ENCODE measurements at regions not wholly inside any gene's neighbourhood (a gene's known extent, or its start where the extent isn't known, plus 50 kb on each side); places are given as distances from the start of the nearest gene placed in this dataset.

DNA sequence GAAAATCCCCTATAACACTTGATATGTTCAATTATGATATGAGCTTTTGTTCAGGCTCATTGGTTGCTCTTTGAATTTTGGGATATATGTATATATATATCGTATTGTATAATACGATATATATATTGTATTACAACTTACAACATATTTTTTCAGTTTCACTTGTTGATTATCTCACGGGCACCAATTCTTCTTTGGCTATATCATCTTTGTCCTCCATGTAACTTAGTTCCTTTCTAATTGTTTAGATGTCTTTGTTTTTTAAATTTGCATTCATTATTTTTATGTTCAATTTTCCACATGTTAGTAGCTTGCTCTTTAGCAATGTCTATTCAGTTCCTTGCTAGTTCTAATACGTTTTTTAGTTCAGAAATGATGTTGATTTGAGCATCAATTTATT is 150.0 kb downstream of the BACH1 start:
- Histone ChIP-seq H3K9me3 (ENCODE audit: low read depth, low read length) (peaks cover 3% of the 10 kb centered on the region), H3K4me2 (ENCODE audit: insufficient read depth, low read length) (no peak overlapping the region), H3K4me1 (ENCODE audit: insufficient read depth, low read length) (no peaks in the 10 kb centered on the region), H3K27me3 (ENCODE audit: insufficient read depth, low read length) (no peaks in the 10 kb centered on the region), H3K4me3 (ENCODE audit: insufficient read depth, low read length) (no peak overlapping the region), H3K27ac (ENCODE audit: low read depth, low read length) (no peak overlapping the region), H3K79me2 (ENCODE audit: insufficient read depth, low read length) (no peaks in the 10 kb centered on the region), H4K20me1 (ENCODE audit: insufficient read depth, low read length) (no peaks in the 10 kb centered on the region), H3K36me3 (ENCODE audit: insufficient read depth, low read length) (no peaks in the 10 kb centered on the region), H2AFZ (ENCODE audit: low read length) (no peak overlapping the region)
- DNase-seq (ENCODE audit: insufficient read length, low spot score, missing footprints), result no peak
- TF ChIP-seq, protein P1, sequence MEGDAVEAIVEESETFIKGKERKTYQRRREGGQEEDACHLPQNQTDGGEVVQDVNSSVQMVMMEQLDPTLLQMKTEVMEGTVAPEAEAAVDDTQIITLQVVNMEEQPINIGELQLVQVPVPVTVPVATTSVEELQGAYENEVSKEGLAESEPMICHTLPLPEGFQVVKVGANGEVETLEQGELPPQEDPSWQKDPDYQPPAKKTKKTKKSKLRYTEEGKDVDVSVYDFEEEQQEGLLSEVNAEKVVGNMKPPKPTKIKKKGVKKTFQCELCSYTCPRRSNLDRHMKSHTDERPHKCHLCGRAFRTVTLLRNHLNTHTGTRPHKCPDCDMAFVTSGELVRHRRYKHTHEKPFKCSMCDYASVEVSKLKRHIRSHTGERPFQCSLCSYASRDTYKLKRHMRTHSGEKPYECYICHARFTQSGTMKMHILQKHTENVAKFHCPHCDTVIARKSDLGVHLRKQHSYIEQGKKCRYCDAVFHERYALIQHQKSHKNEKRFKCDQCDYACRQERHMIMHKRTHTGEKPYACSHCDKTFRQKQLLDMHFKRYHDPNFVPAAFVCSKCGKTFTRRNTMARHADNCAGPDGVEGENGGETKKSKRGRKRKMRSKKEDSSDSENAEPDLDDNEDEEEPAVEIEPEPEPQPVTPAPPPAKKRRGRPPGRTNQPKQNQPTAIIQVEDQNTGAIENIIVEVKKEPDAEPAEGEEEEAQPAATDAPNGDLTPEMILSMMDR (IDR thresholded peaks at IDR 0.05; ENCODE audit: extremely low read depth, low read depth, low read length), result no peak

DNA sequence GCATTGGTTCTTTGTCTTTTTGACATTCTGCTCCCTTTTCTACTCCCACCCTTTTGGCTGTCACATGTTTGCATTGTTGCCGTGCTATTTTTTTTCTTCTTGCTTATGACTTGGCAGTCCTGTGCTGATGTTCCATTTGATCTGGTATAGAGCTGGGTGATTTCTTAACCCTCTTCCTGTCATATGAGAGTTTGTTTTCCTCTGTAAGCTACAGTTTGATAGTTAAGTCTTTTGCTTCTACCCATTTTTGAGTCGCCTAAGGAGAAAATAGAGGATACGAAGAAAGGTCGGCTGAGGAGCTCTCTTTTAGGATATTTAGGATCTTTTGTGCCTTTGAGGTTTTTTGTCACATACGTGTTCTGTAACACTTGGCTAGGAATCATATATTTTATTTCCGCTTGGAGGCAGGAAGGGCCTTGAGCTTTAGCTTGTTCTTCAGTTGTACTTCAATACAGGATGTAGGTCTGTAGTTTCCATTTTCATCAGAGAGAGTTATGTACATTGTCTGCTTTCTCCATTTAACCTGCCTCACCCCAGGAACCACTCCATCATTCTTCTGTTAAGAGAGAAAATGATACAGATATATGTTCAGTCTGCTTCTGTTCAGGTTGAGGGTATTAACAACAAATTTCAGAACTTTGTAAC is 150.7 kb downstream of the BACH1 start:
- TF ChIP-seq, protein P1 (IDR thresholded peaks at IDR 0.05; ENCODE audit: extremely low read depth, low read depth, low read length), result no peak
- H3K27ac ChIP-seq (ENCODE audit: low read depth, low read length), result no peak overlapping the region

GRCh38 chr21:29450058-29450457 is 151.3 kb downstream of the BACH1 start:
- H3K27ac ChIP-seq (ENCODE audit: low read depth, low read length), result no peak overlapping the region
- no peak overlapping the region for H2AFZ ChIP-seq (ENCODE audit: low read length)
- H3K79me2 ChIP-seq (ENCODE audit: insufficient read depth, low read length), result no peaks in the 10 kb centered on the region
- no peaks in the 10 kb centered on the region for H4K20me1 ChIP-seq (ENCODE audit: insufficient read depth, low read length)
- TF ChIP-seq, protein P1 (IDR thresholded peaks at IDR 0.05; ENCODE audit: extremely low read depth, low read depth, low read length), result no peak
- peaks cover 3% of the 10 kb centered on the region for H3K9me3 ChIP-seq (ENCODE audit: low read depth, low read length)
- H3K27me3 ChIP-seq (ENCODE audit: insufficient read depth, low read length), result no peaks in the 10 kb centered on the region
- no peak overlapping the region for H3K4me3 ChIP-seq (ENCODE audit: insufficient read depth, low read length)
- H3K4me2 ChIP-seq (ENCODE audit: insufficient read depth, low read length), result no peak overlapping the region
- DNase-seq (ENCODE audit: insufficient read length, low spot score, missing footprints), result no peak
- H3K4me1 ChIP-seq (ENCODE audit: insufficient read depth, low read length), result no peaks in the 10 kb centered on the region
- H3K36me3 ChIP-seq (ENCODE audit: insufficient read depth, low read length), result no peaks in the 10 kb centered on the region

More for the DNA sequence above, 150.7 kb downstream of the BACH1 start:
- Histone ChIP-seq H3K4me3 (ENCODE audit: insufficient read depth, low read length) (no peak overlapping the region), H3K79me2 (ENCODE audit: insufficient read depth, low read length) (no peaks in the 10 kb centered on the region), H3K4me2 (ENCODE audit: insufficient read depth, low read length) (no peak overlapping the region), H3K36me3 (ENCODE audit: insufficient read depth, low read length) (no peaks in the 10 kb centered on the region), H4K20me1 (ENCODE audit: insufficient read depth, low read length) (no peaks in the 10 kb centered on the region), H2AFZ (ENCODE audit: low read length) (no peak overlapping the region), H3K9me3 (ENCODE audit: low read depth, low read length) (peaks cover 3% of the 10 kb centered on the region), H3K4me1 (ENCODE audit: insufficient read depth, low read length) (no peaks in the 10 kb centered on the region), H3K27me3 (ENCODE audit: insufficient read depth, low read length) (no peaks in the 10 kb centered on the region)
- no peak for DNase-seq (ENCODE audit: insufficient read length, low spot score, missing footprints)

- Histone ChIP-seq H4K20me1 (ENCODE audit: insufficient read depth, low read length) (no peaks in the 10 kb centered on the region), H3K79me2 (ENCODE audit: insufficient read depth, low read length) (no peaks in the 10 kb centered on the region), H3K27me3 (ENCODE audit: insufficient read depth, low read length) (no peaks in the 10 kb centered on the region), H3K27ac (ENCODE audit: low read depth, low read length) (no peak overlapping the region), H3K36me3 (ENCODE audit: insufficient read depth, low read length) (peaks cover under 1% of the 10 kb centered on the region), H2AFZ (ENCODE audit: low read length) (no peak overlapping the region), H3K4me3 (ENCODE audit: insufficient read depth, low read length) (no peak overlapping the region), H3K4me2 (ENCODE audit: insufficient read depth, low read length) (no peak overlapping the region), H3K9me3 (ENCODE audit: low read depth, low read length) (no peaks in the 10 kb centered on the region), H3K4me1 (ENCODE audit: insufficient read depth, low read length) (no peaks in the 10 kb centered on the region)
- DNase-seq (ENCODE audit: insufficient read length, low spot score, missing footprints), result no peak
- TF ChIP-seq, protein P1 (IDR thresholded peaks at IDR 0.05; ENCODE audit: extremely low read depth, low read depth, low read length), result no peak
These were observed 154.8 kb downstream of the BACH1 start for GRCh38 chr21:29453511-29453910.
